Pancreas (tissue), 10 donors: ENCODE measurements at regions not wholly inside any gene's neighbourhood (a gene's known extent, or its start where the extent isn't known, plus 50 kb on each side); places are given as distances from the start of the nearest gene placed in this dataset.
A peak's percentile ranks its signal among the peaks of the same experiment; 100 is the strongest.

Source experiments
- ATAC-seq, 4 donors: fragments of 200-7000 bp; cut with Tn5 transposase; one replicate each; pipeline versions ENCODE4 v1.8.0 to v1.9.1; 2020; ENCODE audit warnings: mild to moderate bottlenecking in 4 of 4, moderate library complexity in 4 of 4
- DNase-seq, 6 donors: peaks; one replicate each; pipeline ENCODE4 v3.0.0-alpha.2; 2020
- FAIRE-seq: peaks from 2 replicates; lab custom pipeline; 2012; peaks lifted over from hg19 to GRCh38; lab: Jason Lieb, UNC
- H3K27ac ChIP-seq, 4 donors: fragments of 200-600 bp; sonication (generic); 1 replicate in 3 of 4; 2 replicates in 1 of 4; pipeline versions ENCODE4 v1.5.0 to v1.8.0; 2020
- H3K27me3 ChIP-seq, 4 donors: fragments of 200-600 bp; one replicate each; pipeline ENCODE4 v1.8.0; 2021
- H3K36me3 ChIP-seq, 3 donors: fragments of 200-600 bp; sonication (generic) in 1 of 3; one replicate each; pipeline versions ENCODE4 v1.5.0 to v1.8.0; 2020 to 2021
- H3K4me1 ChIP-seq, 3 donors: fragments of 200-600 bp; one replicate each; pipeline ENCODE4 v1.8.0; 2021
- H3K4me3 ChIP-seq, 4 donors: fragments of 200-600 bp; sonication (generic) in 2 of 4; one replicate each; pipeline versions ENCODE4 v1.5.0 to v1.8.0; 2020 to 2021
- H3K9me3 ChIP-seq, 4 donors: fragments of 200-600 bp; one replicate each; pipeline ENCODE4 v1.8.0; 2021
- CTCF ChIP-seq, 4 donors: fragments of 200-600 bp; sonication (generic) in 3 of 4; IDR thresholded peaks; one replicate each; pipeline versions ENCODE4 v1.5.0 to v1.8.0; 2021; ENCODE audit warnings: antibody characterized with exemption in 4 of 4
- WGBS, 2 donors: extraction: QIAGEN DNeasy Blood & Tissue Kit; methylation state at CpG; one replicate each; pipeline ENCODE4 v1.1.7; 2013; 5-methylcytosine and 5-hydroxymethylcytosine counted together
- intact Hi-C, 3 donors: fragments of 100-400 bp; cut with DNase I; formaldehyde crosslinking; loops; one replicate each; pipeline versions ENCODE4 v1.11.1 to v1.14.2; 2022
- donor health status: healthy with polysubstance abuse.
- donor health status: DM: no; HTN: no; CAD: no; lungs with moderate emphysema.
- donor health status: DM: no; HTN: no; CAD: no.
- donor health status: control.
- donor health status: control.
- donor health status: Bipolar disorder and iron deficiency.
- donor health status: DM: yes; HTN: yes; CAD: no.
- donor health status: DM: no; HTN: no; CAD: no.
- donor health status: DM: no; HTN: no; CAD: no.
- donor health status: DM: yes; HTN: yes; CAD: no.

- no peak overlapping the region for H3K27ac ChIP-seq
- no peak overlapping the region for H3K4me3 ChIP-seq
- no peaks in the 10 kb centered on the region for H3K4me1 ChIP-seq
- ATAC-seq: no peak
- H3K36me3 ChIP-seq: no peaks in the 10 kb centered on the region
- FAIRE-seq: no peak
- DNase-seq: no peak
- whole genome bisulfite sequencing, 2 donors: 19 to 24% methylated on average over 1 of the region's 1 CpG
- intact Hi-C loops: no loop called here
- TF ChIP-seq CTCF (IDR thresholded peaks at IDR 0.05): no peak
- no peaks in the 10 kb centered on the region for H3K27me3 ChIP-seq
- no peaks in the 10 kb centered on the region for H3K9me3 ChIP-seq
Observed at GRCh38 chr6:131419702-131420101, 153.3 kb upstream of the ARG1 start.

GRCh38 chr6:131424016-131424415 lies 149.0 kb upstream of the ARG1 start:
- intact Hi-C loops: no loop called here
- Histone ChIP-seq H3K4me1 (peaks cover 4 to 14% (median 14%) of the 10 kb centered on the region in 3 donors), H3K4me3 (no peak overlapping the region), H3K27me3 (no peaks in the 10 kb centered on the region), H3K9me3 (no peaks in the 10 kb centered on the region), H3K36me3 (no peaks in the 10 kb centered on the region), H3K27ac (no peak overlapping the region)
- ATAC-seq (no peak), DNase-seq (no peak), FAIRE-seq (no peak)
- TF ChIP-seq CTCF (IDR thresholded peaks at IDR 0.05): no peak

GRCh38 chr6:131424475-131424874 lies 148.6 kb upstream of the ARG1 start:
- intact Hi-C loops: no loop called here
- Histone ChIP-seq H3K27me3 (no peaks in the 10 kb centered on the region), H3K4me3 (no peak overlapping the region), H3K9me3 (no peaks in the 10 kb centered on the region), H3K27ac (no peak overlapping the region), H3K36me3 (no peaks in the 10 kb centered on the region), H3K4me1 (peaks cover 4 to 14% (median 14%) of the 10 kb centered on the region in 3 donors)
- TF ChIP-seq CTCF (IDR thresholded peaks at IDR 0.05): no peak
- DNase-seq (no peak), FAIRE-seq (no peak), ATAC-seq (no peak)
- WGBS, 2 donors: 86 to 89% methylated on average over 4 of the region's 4 CpGs

- DNase-seq (peak in 1 of 6 donors; percentile 19), ATAC-seq (peak; percentile 56 to 91 (median 82)), FAIRE-seq (no peak)
- no peak for TF ChIP-seq CTCF (IDR thresholded peaks at IDR 0.05)
- no peak overlapping the region for H3K4me3 ChIP-seq
- H3K9me3 ChIP-seq: no peaks in the 10 kb centered on the region
- no peaks in the 10 kb centered on the region for H3K27me3 ChIP-seq
- no peaks in the 10 kb centered on the region for H3K36me3 ChIP-seq
- 15 to 17% methylated on average over 5 of the region's 5 CpGs for WGBS, 2 donors
- intact Hi-C loops: no loop called here
- peaks cover 4 to 14% (median 14%) of the 10 kb centered on the region in 3 donors for H3K4me1 ChIP-seq
- peak overlapping the region in 2 of 4 donors; percentile 1 to 41 for H3K27ac ChIP-seq
Observed at GRCh38 chr6:131427434-131428058, 145.5 kb upstream of the ARG1 start.

GRCh38 chr6:131430531-131430930 lies 142.5 kb upstream of the ARG1 start:
- peaks cover 4 to 14% (median 14%) of the 10 kb centered on the region in 3 donors for H3K4me1 ChIP-seq
- H3K27ac ChIP-seq: no peak overlapping the region
- H3K9me3 ChIP-seq: no peaks in the 10 kb centered on the region
- intact Hi-C loops: no loop called here
- TF ChIP-seq CTCF (IDR thresholded peaks at IDR 0.05): no peak
- H3K27me3 ChIP-seq: no peaks in the 10 kb centered on the region
- H3K36me3 ChIP-seq: no peaks in the 10 kb centered on the region
- no peak for FAIRE-seq
- no peak overlapping the region for H3K4me3 ChIP-seq
- 88 to 90% methylated on average over 4 of the region's 4 CpGs for WGBS, 2 donors
- no peak for DNase-seq
- ATAC-seq: no peak
